ENCODE measurements at regions not wholly inside any gene's neighbourhood (a gene's known extent, or its start where the extent isn't known, plus 50 kb on each side); places are given as distances from the start of the nearest gene placed in this dataset.

- peak; percentile 21 to 47 for TF ChIP-seq CTCF (IDR thresholded peaks at IDR 0.05)
- no peak for DNase-seq (ENCODE audit: low spot score)
- Histone ChIP-seq H3K27me3 (no peaks in the 10 kb centered on the region), H3K27ac (no peak overlapping the region), H3K36me3 (no peaks in the 10 kb centered on the region), H3K4me1 (no peaks in the 10 kb centered on the region), H3K4me3 (no peak overlapping the region), H3K9me3 (peaks cover 0 to 39% of the 10 kb centered on the region in 2 donors)
Measured at GRCh38 chr5:136686192-136686872, 321.0 kb upstream of the TRPC7 start.

DNA sequence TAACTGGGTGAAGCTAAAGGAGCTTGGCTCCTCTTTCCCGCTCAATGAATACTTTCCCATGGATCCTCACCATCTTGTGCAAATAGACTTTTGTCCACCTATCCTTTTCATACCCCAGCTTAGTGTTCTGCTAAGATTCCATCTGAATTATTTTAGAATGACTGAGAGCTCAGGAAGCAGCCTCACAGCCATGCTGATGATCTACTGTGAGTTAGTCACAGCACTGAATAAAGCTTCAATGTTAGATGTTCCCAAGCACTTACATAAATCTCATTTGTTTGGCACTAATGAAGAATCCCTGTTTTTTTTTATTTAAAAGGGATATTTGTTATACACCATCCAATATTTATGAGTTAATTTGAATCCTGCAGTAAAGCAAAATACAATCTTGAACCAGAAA is 317.6 kb upstream of the TRPC7 start:
- no peak for TF ChIP-seq CTCF (IDR thresholded peaks at IDR 0.05)
- H3K4me3 ChIP-seq = no peak overlapping the region
- DNase-seq (ENCODE audit: low spot score) = no peak
- peaks cover 0 to 15% of the 10 kb centered on the region in 2 donors for H3K9me3 ChIP-seq
- no peak overlapping the region for H3K27ac ChIP-seq
- no peaks in the 10 kb centered on the region for H3K4me1 ChIP-seq
- no peaks in the 10 kb centered on the region for H3K36me3 ChIP-seq
- no peaks in the 10 kb centered on the region for H3K27me3 ChIP-seq

GRCh38 chr5:136679233-136679632 is 313.9 kb upstream of the TRPC7 start:
- H3K36me3 ChIP-seq = no peaks in the 10 kb centered on the region
- H3K4me3 ChIP-seq = no peak overlapping the region
- H3K27me3 ChIP-seq = no peaks in the 10 kb centered on the region
- H3K4me1 ChIP-seq = no peaks in the 10 kb centered on the region
- no peak for DNase-seq (ENCODE audit: low spot score)
- no peak overlapping the region for H3K27ac ChIP-seq
- TF ChIP-seq CTCF (IDR thresholded peaks at IDR 0.05) = no peak
- no peaks in the 10 kb centered on the region for H3K9me3 ChIP-seq

DNA sequence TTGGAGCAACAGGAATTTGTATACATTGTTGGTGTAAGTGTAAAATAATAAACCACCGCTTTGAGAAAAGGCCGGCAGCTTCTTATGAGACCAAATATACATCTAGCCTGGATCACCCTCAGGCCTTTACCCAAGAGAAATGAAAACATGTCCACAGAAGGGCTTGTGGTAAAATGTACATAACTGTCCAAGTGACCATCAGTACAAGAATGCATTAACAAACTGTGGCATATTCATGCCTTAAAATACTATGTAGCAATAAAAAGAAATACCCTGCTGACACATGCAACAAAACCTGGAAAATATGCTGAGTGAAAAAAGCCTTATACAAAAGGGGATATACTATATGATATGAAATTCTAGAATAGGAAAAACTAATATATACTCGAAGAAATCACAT is 311.9 kb upstream of the TRPC7 start:
- TF ChIP-seq CTCF (IDR thresholded peaks at IDR 0.05) = no peak
- H3K27ac ChIP-seq = no peak overlapping the region
- H3K4me1 ChIP-seq = no peaks in the 10 kb centered on the region
- no peak overlapping the region for H3K4me3 ChIP-seq
- H3K36me3 ChIP-seq = no peaks in the 10 kb centered on the region
- no peak for DNase-seq (ENCODE audit: low spot score)
- H3K9me3 ChIP-seq = no peaks in the 10 kb centered on the region
- no peaks in the 10 kb centered on the region for H3K27me3 ChIP-seq

DNA sequence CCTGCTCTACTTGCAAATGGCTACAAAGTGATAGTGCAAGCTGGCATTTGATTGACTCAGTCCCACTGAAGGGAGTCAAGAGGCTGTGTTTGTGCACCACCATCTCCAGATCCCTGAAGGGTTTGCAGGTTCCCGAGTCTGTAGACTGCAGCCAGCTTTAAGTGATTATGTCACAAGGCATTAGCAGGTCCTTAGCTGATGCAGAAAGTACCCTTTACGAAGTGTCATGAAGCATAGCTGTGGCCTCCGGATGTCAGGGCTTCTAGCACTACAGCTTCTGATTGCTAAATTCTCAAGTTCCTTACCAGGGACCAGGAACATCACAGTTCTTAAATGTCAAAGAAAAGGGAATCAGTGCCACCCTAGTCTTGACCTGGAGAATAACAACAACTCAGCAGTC is 311.3 kb upstream of the TRPC7 start:
- H3K9me3 ChIP-seq = no peaks in the 10 kb centered on the region
- TF ChIP-seq CTCF (IDR thresholded peaks at IDR 0.05) = no peak
- no peak overlapping the region for H3K4me3 ChIP-seq
- no peak for DNase-seq (ENCODE audit: low spot score)
- H3K4me1 ChIP-seq = no peaks in the 10 kb centered on the region
- no peaks in the 10 kb centered on the region for H3K27me3 ChIP-seq
- H3K36me3 ChIP-seq = no peaks in the 10 kb centered on the region
- no peak overlapping the region for H3K27ac ChIP-seq

DNA sequence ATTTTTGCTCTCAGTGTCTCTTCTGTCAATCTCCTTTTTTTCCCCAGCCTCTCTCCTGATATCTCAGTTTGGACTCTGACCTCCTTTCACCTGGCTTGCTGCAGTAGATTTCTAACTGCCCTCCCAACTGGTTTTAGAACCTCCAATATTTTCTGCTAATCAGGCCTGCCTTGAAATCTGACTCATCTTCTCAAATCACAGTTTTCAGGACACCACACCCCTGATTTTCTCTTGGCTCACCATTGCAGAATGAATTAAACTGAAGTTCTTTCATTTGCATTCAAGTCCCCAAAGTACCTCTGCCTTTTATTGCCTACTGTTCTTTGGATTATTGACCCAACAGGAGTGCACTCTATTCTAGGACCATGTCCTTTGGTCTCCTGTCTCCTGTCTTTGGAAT is 310.4 kb upstream of the TRPC7 start:
- no peak for DNase-seq (ENCODE audit: low spot score)
- Histone ChIP-seq H3K9me3 (no peaks in the 10 kb centered on the region), H3K27me3 (no peaks in the 10 kb centered on the region), H3K4me1 (no peaks in the 10 kb centered on the region), H3K27ac (no peak overlapping the region), H3K4me3 (no peak overlapping the region), H3K36me3 (no peaks in the 10 kb centered on the region)
- TF ChIP-seq CTCF (IDR thresholded peaks at IDR 0.05) = no peak

Measured in right atrium auricular region (tissue), 2 donors.